Fibroblast of lung (primary cell): ENCODE measurements at regions not wholly inside any gene's neighbourhood (a gene's known extent, or its start where the extent isn't known, plus 50 kb on each side); places are given as distances from the start of the nearest gene placed in this dataset.

Experiments
- DNase-seq, 2 donors: peaks; one replicate each; pipeline versions ENCODE4 v3.0.0 to v3.0.0-alpha.2; 2010; ENCODE audit warnings: low read depth in 2 of 2
- H2AFZ ChIP-seq: 2 replicates; pipeline ENCODE4 v1.5.1; 2012; ENCODE audit warnings: low read length, control low read depth, inconsistent platforms
- H3K27ac ChIP-seq: 2 replicates; pipeline ENCODE4 v1.5.1; 2011; ENCODE audit warnings: low read length, control low read depth; ENCODE audit not compliant: insufficient read depth
- H3K27me3 ChIP-seq: 2 replicates; pipeline ENCODE4 v1.5.1; 2011; ENCODE audit warnings: mild to moderate bottlenecking, low read length; ENCODE audit not compliant: control insufficient read depth, insufficient read depth
- H3K36me3 ChIP-seq: 2 replicates; pipeline ENCODE4 v1.5.1; 2011; ENCODE audit warnings: low read length; ENCODE audit not compliant: control insufficient read depth, insufficient read depth
- H3K4me1 ChIP-seq: 2 replicates; pipeline ENCODE4 v1.5.1; 2011; ENCODE audit warnings: low read length; ENCODE audit not compliant: control insufficient read depth, insufficient read depth; ENCODE audit errors: extremely low read depth
- H3K4me2 ChIP-seq: 2 replicates; pipeline ENCODE4 v1.5.1; 2011; ENCODE audit warnings: low read length, control low read depth; ENCODE audit not compliant: insufficient read depth; ENCODE audit errors: extremely low read depth
- H3K4me3 ChIP-seq, 4 experiments: fragments of 200-600 bp in 1 of 4; sonication (generic) in 1 of 4; replicated peaks in 1 of 4; 2 replicates each; pipeline ENCODE4 v1.5.1; 2011 to 2016; ENCODE audit warnings: low read length in 4 of 4, low read depth in 3 of 4, mild to moderate bottlenecking in 3 of 4, control low read depth in 2 of 4, inconsistent platforms in 1 of 4, mixed read lengths in 1 of 4; ENCODE audit not compliant: insufficient read depth in 1 of 4; ENCODE audit errors: control extremely low read depth in 1 of 4
- H3K79me2 ChIP-seq: 2 replicates; pipeline ENCODE4 v1.5.1; 2012; ENCODE audit warnings: mild to moderate bottlenecking, low read length, inconsistent platforms; ENCODE audit not compliant: control insufficient read depth, insufficient read depth
- H3K9ac ChIP-seq: 2 replicates; pipeline ENCODE4 v1.5.1; 2011; ENCODE audit warnings: mild to moderate bottlenecking, low read length, control low read depth; ENCODE audit not compliant: insufficient read depth
- H3K9me3 ChIP-seq: 2 replicates; pipeline ENCODE4 v1.5.1; 2012; ENCODE audit warnings: low read depth, low read length; ENCODE audit not compliant: control insufficient read depth, insufficient read depth
- H4K20me1 ChIP-seq: 2 replicates; pipeline ENCODE4 v1.5.1; 2011; ENCODE audit warnings: low read length; ENCODE audit not compliant: control insufficient read depth, insufficient read depth; ENCODE audit errors: extremely low read depth
- EZH2 ChIP-seq: IDR thresholded peaks from 2 replicates; pipeline ENCODE4 v1.5.1; 2012; ENCODE audit warnings: low read length, control low read depth, mild to moderate bottlenecking; ENCODE audit errors: missing control alignments
- TF ChIP-seq, protein P1 (sequence below), 2 donors: IDR thresholded peaks in 1 of 2; conservative IDR thresholded peaks in 1 of 2; 1 replicate in 1 of 2; 2 replicates in 1 of 2; pipeline ENCODE4 v1.5.1; 2011 to 2012; ENCODE audit warnings: low read length in 2 of 2, control low read depth in 1 of 2, inconsistent platforms in 1 of 2, low read depth in 1 of 2, mild to moderate bottlenecking in 1 of 2

DNA sequence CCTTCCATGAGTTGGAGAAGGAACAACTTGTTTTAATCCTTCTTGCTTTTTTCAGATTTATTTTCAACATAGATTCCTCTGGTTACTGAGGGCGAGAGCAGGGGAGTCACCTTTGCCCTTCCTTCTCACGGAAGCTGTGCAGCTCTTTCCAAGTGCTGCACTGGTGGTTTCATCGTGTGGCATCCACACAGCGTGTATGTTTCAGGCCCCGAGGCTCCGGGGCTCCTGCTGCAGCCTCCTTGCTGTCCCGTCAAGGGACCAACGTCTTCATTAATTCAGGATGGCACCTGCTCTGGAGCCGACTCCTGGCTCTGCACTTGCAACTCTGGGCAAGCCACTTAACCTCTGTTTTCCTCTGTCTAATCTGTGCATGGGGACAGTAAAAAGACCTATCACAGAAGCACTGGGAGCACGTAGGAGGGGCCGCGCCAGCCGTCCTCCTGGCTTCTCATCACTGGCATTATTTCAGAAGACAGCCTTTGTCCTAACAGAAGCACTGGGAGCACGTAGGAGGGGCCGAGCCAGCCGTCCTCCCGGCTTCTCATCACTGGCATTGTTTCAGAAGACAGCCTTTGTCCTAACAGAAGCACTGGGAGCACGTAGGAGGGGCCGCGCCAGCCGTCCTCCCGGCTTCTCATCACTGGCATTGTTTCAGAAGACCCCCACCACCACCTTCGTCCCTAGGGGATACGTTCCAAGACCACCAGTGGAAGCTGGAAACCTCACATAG lies 117.8 kb upstream of the NKX1-1 start:
- DNase-seq, result no peak

DNA sequence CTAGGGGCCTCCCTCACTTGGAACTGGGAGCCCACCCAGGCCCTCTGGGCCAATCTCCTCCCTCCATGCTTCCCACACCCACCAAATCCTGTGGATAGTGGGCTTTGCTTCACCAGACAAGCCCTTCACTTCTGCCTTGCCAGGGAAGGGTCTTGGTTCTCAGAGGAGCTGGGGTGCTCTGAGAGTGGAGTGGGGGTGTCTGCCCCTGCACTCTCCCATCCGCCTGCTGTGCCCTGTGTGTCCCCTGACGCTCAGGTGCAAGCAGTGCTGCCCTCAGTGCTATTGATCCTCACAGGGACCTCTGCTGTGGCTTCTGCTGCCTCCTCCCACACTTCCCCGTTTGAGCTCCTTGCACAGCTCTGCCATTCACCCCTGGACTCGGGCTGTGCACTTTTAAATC lies 117.3 kb upstream of the NKX1-1 start:
- H3K9ac ChIP-seq, result no peak overlapping the region
- no peaks in the 10 kb centered on the region for H4K20me1 ChIP-seq
- TF ChIP-seq, protein P1, sequence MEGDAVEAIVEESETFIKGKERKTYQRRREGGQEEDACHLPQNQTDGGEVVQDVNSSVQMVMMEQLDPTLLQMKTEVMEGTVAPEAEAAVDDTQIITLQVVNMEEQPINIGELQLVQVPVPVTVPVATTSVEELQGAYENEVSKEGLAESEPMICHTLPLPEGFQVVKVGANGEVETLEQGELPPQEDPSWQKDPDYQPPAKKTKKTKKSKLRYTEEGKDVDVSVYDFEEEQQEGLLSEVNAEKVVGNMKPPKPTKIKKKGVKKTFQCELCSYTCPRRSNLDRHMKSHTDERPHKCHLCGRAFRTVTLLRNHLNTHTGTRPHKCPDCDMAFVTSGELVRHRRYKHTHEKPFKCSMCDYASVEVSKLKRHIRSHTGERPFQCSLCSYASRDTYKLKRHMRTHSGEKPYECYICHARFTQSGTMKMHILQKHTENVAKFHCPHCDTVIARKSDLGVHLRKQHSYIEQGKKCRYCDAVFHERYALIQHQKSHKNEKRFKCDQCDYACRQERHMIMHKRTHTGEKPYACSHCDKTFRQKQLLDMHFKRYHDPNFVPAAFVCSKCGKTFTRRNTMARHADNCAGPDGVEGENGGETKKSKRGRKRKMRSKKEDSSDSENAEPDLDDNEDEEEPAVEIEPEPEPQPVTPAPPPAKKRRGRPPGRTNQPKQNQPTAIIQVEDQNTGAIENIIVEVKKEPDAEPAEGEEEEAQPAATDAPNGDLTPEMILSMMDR (conservative IDR thresholded peaks at IDR 0.05 in 1 of 2, IDR thresholded peaks at IDR 0.05 in 1 of 2; ENCODE audit: low read depth in 1 of 2, low read length in 2 of 2), result no peak
- TF ChIP-seq EZH2, result no peak
- no peaks in the 10 kb centered on the region for H3K79me2 ChIP-seq
- no peak overlapping the region for H3K4me3 ChIP-seq
- no peaks in the 10 kb centered on the region for H3K9me3 ChIP-seq
- H3K27ac ChIP-seq, result no peak overlapping the region
- no peaks in the 10 kb centered on the region for H3K36me3 ChIP-seq
- DNase-seq, result no peak
- no peak overlapping the region for H3K4me2 ChIP-seq
- peaks cover 7% of the 10 kb centered on the region for H3K27me3 ChIP-seq
- no peaks in the 10 kb centered on the region for H3K4me1 ChIP-seq
- no peak overlapping the region for H2AFZ ChIP-seq

More for the DNA sequence above, 117.8 kb upstream of the NKX1-1 start:
- Histone ChIP-seq H4K20me1 (no peaks in the 10 kb centered on the region), H3K9me3 (no peaks in the 10 kb centered on the region), H2AFZ (no peak overlapping the region), H3K4me1 (no peaks in the 10 kb centered on the region), H3K4me3 (no peak overlapping the region), H3K79me2 (no peaks in the 10 kb centered on the region), H3K9ac (no peak overlapping the region), H3K27ac (no peak overlapping the region), H3K27me3 (peaks cover 5% of the 10 kb centered on the region), H3K4me2 (no peak overlapping the region), H3K36me3 (no peaks in the 10 kb centered on the region)
- no peak for TF ChIP-seq EZH2
- TF ChIP-seq, protein P1 (conservative IDR thresholded peaks at IDR 0.05 in 1 of 2, IDR thresholded peaks at IDR 0.05 in 1 of 2; ENCODE audit: low read depth in 1 of 2, low read length in 2 of 2), result no peak

DNA sequence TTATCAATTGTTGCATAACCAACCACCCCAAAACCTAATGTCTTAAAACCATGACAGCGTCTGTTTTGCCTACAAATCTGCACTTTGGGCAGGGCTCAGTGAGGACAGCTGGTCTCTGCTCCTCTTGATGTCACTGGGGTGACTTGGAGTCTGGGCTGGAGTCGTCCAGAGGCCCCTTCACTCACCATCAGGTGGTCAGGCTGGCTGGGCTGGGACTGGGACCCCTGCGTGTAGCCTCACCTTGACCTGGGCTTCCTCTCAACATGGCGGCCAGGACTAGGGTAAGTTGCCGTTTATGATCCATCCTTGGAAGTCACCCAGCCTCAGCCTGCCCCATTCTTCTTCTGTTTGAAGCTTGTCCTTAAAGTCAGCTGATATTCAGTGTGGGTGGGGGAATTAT lies 116.8 kb upstream of the NKX1-1 start:
- Histone ChIP-seq H3K4me2 (no peak overlapping the region), H3K9ac (no peak overlapping the region), H3K9me3 (no peaks in the 10 kb centered on the region), H2AFZ (no peak overlapping the region), H3K36me3 (no peaks in the 10 kb centered on the region), H3K27ac (no peak overlapping the region), H3K27me3 (peaks cover 7% of the 10 kb centered on the region), H3K4me1 (no peaks in the 10 kb centered on the region), H3K4me3 (no peak overlapping the region), H4K20me1 (no peaks in the 10 kb centered on the region), H3K79me2 (no peaks in the 10 kb centered on the region)
- no peak for TF ChIP-seq EZH2
- TF ChIP-seq, protein P1 (conservative IDR thresholded peaks at IDR 0.05 in 1 of 2, IDR thresholded peaks at IDR 0.05 in 1 of 2; ENCODE audit: low read depth in 1 of 2, low read length in 2 of 2), result no peak
- no peak for DNase-seq
